Activated CD4-positive, alpha-beta T cell treated with anti-CD3 and anti-CD28 coated beads, Interleukin-2, amount 10 ng/mL, durations not matched to agents 7 days and 5 days (primary cell): ENCODE measurements at regions not wholly inside any gene's neighbourhood (a gene's known extent, or its start where the extent isn't known, plus 50 kb on each side); places are given as distances from the start of the nearest gene placed in this dataset.

Experiments used
- CTCF ChIA-PET: fragments of 350-600 bp; sonication (Branson Sonifier 250); formaldehyde crosslinking; loops from one replicate; lab custom pipeline; 2021; ENCODE audit warnings: antibody characterized with exemption; lab: Charles Lee
- POLR2A ChIA-PET: fragments of 350-600 bp; sonication (Branson Sonifier 250); formaldehyde crosslinking; loops from one replicate; lab custom pipeline; 2021; ENCODE audit warnings: antibody characterized with exemption; lab: Charles Lee
- DNase-seq: peaks from one replicate; pipeline ENCODE4 v3.0.0-alpha.2; 2020
- H3K27ac Mint-ChIP-seq: one replicate; pipeline ENCODE4 v1.8.0; 2021; ENCODE audit warnings: mild to moderate bottlenecking, moderate library complexity, mixed read lengths
- H3K27me3 Mint-ChIP-seq: one replicate; pipeline ENCODE4 v1.8.0; 2021; ENCODE audit warnings: mixed read lengths
- H3K36me3 Mint-ChIP-seq: one replicate; pipeline ENCODE4 v1.8.0; 2021; ENCODE audit warnings: low read depth, mixed read lengths
- H3K4me1 Mint-ChIP-seq: one replicate; pipeline ENCODE4 v1.8.0; 2021; ENCODE audit warnings: mixed read lengths
- H3K4me3 Mint-ChIP-seq: one replicate; pipeline ENCODE4 v1.8.0; 2021; ENCODE audit warnings: mild to moderate bottlenecking, moderate library complexity, mixed read lengths
- H3K9me3 Mint-ChIP-seq: one replicate; pipeline ENCODE4 v1.8.0; 2021; ENCODE audit warnings: mixed read lengths

GRCh38 chr6:22732176-22732970 lies 163.0 kb downstream of the HDGFL1 start:
- DNase-seq: no peak
- Mint-ChIP-seq H3K4me3 (no peak overlapping the region), H3K4me1 (no peaks in the 10 kb centered on the region), H3K36me3 (no peaks in the 10 kb centered on the region), H3K27ac (no peak overlapping the region), H3K9me3 (no peaks in the 10 kb centered on the region), H3K27me3 (no peaks in the 10 kb centered on the region)
- ChIA-PET CTCF (no interaction called here), POLR2A (no interaction called here)

GRCh38 chr6:22736740-22737139 lies 167.4 kb downstream of the HDGFL1 start:
- CTCF ChIA-PET: interaction anchor here (0.6 kb wide), 1 partner anchor 546 kb away, joined by 3 read pairs; no protein-coding TSS in a partner anchor
- Mint-ChIP-seq H3K36me3 (no peaks in the 10 kb centered on the region), H3K4me1 (no peaks in the 10 kb centered on the region), H3K4me3 (no peak overlapping the region), H3K27ac (no peak overlapping the region), H3K9me3 (no peaks in the 10 kb centered on the region), H3K27me3 (no peaks in the 10 kb centered on the region)
- POLR2A ChIA-PET: no interaction called here
- DNase-seq: no peak

GRCh38 chr6:22737331-22737730 lies 168.0 kb downstream of the HDGFL1 start:
- Mint-ChIP-seq H3K4me3 (no peak overlapping the region), H3K36me3 (no peaks in the 10 kb centered on the region), H3K27ac (no peak overlapping the region), H3K27me3 (no peaks in the 10 kb centered on the region), H3K9me3 (no peaks in the 10 kb centered on the region), H3K4me1 (no peaks in the 10 kb centered on the region)
- DNase-seq: no peak
- ChIA-PET POLR2A (no interaction called here), CTCF (interaction anchor here (0.6 kb wide), 1 partner anchor 546 kb away, joined by 3 read pairs; no protein-coding TSS in a partner anchor)

GRCh38 chr6:22738194-22738593 lies 168.8 kb downstream of the HDGFL1 start:
- H3K36me3 Mint-ChIP-seq: no peaks in the 10 kb centered on the region
- no peak overlapping the region for H3K4me3 Mint-ChIP-seq
- no peaks in the 10 kb centered on the region for H3K4me1 Mint-ChIP-seq
- no peak for DNase-seq
- CTCF ChIA-PET: no interaction called here
- no peaks in the 10 kb centered on the region for H3K27me3 Mint-ChIP-seq
- H3K9me3 Mint-ChIP-seq: no peaks in the 10 kb centered on the region
- POLR2A ChIA-PET: no interaction called here
- H3K27ac Mint-ChIP-seq: no peak overlapping the region

DNA sequence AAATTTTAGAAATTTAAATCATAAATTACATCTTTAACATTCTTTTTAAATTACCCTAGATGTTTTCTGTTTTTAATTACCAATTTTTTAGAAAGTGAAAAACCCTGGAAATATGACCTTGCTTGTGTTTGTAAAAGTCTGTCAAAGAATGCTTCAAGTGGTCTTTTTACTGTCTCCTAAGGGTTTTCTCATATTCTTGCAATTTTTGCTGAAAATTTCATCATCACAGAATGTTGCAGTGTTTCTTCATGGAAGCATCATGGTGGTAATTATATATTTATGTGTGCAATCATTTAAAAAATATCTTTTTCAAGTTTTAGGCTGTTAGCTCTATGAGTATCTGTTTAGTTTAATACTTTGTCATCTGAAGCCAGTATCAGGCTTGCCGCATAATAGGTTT lies 178.2 kb downstream of the HDGFL1 start:
- Mint-ChIP-seq H3K36me3 (no peaks in the 10 kb centered on the region), H3K4me3 (no peak overlapping the region), H3K27ac (no peak overlapping the region), H3K4me1 (no peaks in the 10 kb centered on the region), H3K27me3 (no peaks in the 10 kb centered on the region), H3K9me3 (no peaks in the 10 kb centered on the region)
- ChIA-PET POLR2A (no interaction called here), CTCF (no interaction called here)
- no peak for DNase-seq

DNA sequence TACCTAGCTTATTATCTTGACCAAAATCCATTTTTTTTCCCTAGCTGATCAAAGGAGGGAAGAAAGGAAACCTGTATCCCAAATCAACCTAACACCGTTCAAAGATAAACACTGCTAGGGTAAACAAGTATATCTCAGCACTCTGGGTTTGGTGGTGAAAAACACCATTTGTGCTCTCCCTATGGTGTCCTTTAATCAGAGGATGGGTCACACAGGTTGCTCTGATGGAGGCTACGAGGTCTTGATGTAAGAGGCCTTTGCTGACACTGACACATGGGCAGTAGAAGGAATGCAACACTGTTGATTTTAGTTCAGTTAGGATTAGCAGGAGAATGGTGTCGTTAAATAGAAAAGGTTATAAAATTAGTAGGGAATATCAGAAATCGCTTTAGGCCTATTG lies 179.3 kb downstream of the HDGFL1 start:
- no peak for DNase-seq
- no peaks in the 10 kb centered on the region for H3K27me3 Mint-ChIP-seq
- POLR2A ChIA-PET: no interaction called here
- no peak overlapping the region for H3K27ac Mint-ChIP-seq
- CTCF ChIA-PET: no interaction called here
- H3K4me3 Mint-ChIP-seq: no peak overlapping the region
- H3K9me3 Mint-ChIP-seq: no peaks in the 10 kb centered on the region
- no peaks in the 10 kb centered on the region for H3K36me3 Mint-ChIP-seq
- no peaks in the 10 kb centered on the region for H3K4me1 Mint-ChIP-seq

DNA sequence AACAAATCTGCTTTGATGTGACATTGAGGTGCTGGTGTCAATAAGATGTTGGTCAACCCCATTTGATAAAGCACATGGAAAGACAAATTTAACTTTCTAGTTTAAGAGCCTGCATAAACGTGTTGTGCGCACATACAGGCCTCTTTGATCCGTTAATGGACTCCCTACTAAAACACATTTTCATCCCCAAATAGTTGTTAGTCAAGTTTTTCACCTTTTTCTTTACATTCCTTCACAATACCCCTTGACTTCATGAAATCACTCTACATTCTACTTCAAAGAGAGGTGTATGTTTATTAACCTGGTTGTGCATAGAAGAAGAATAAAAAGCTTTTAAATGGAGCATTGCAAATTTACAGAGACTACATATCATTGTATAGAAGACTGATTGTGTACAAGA lies 180.3 kb downstream of the HDGFL1 start:
- no peaks in the 10 kb centered on the region for H3K36me3 Mint-ChIP-seq
- CTCF ChIA-PET: no interaction called here
- no peaks in the 10 kb centered on the region for H3K4me1 Mint-ChIP-seq
- H3K4me3 Mint-ChIP-seq: no peak overlapping the region
- DNase-seq: no peak
- no peaks in the 10 kb centered on the region for H3K9me3 Mint-ChIP-seq
- POLR2A ChIA-PET: no interaction called here
- H3K27ac Mint-ChIP-seq: no peak overlapping the region
- H3K27me3 Mint-ChIP-seq: no peaks in the 10 kb centered on the region

DNA sequence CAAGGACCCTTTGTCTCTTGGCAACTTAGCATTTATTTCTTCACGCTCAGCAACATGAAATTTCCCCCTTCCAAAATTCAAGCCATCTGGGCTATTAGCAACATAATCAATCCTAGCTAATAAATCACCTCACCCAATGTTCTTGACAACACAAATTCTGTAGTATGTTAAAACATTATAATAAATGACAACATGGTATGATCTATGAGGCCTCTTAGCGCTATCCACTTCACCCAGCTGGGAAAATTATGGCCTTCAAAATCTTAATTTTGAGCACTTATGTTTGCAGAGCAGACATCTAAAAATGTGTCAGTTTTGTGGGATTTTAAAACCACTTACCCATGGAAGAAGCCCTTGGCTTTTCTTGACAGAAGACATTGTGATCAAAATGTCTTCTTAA lies 181.9 kb downstream of the HDGFL1 start:
- DNase-seq: no peak

DNA sequence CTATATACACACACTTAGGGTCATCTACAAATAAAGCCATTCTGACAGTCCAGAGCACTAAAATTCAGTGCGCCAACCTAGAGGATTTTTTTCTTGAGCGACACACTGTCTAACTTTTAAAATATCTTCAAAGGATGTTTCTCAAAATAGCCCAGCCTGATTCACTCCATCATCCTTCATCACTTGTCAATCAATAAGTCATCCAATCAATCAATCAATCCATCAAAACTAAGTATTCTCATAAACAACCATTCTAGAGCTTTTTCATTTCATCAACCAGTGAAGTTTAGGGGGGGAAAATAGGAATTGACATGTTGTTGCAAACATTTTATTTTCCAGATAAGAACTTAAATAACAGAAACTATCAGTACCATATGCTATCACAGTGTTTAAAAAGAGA lies 183.2 kb downstream of the HDGFL1 start:
- H3K4me3 Mint-ChIP-seq: no peak overlapping the region
- no peak overlapping the region for H3K27ac Mint-ChIP-seq
- DNase-seq: no peak
- ChIA-PET POLR2A (no interaction called here), CTCF (no interaction called here)
- H3K9me3 Mint-ChIP-seq: no peaks in the 10 kb centered on the region
- H3K4me1 Mint-ChIP-seq: no peaks in the 10 kb centered on the region
- H3K36me3 Mint-ChIP-seq: no peaks in the 10 kb centered on the region
- H3K27me3 Mint-ChIP-seq: no peaks in the 10 kb centered on the region

More for the DNA sequence above, 181.9 kb downstream of the HDGFL1 start:
- ChIA-PET POLR2A (no interaction called here), CTCF (no interaction called here)
- H3K27ac Mint-ChIP-seq: no peak overlapping the region
- no peak overlapping the region for H3K4me3 Mint-ChIP-seq
- H3K36me3 Mint-ChIP-seq: no peaks in the 10 kb centered on the region
- H3K4me1 Mint-ChIP-seq: no peaks in the 10 kb centered on the region
- no peaks in the 10 kb centered on the region for H3K9me3 Mint-ChIP-seq
- H3K27me3 Mint-ChIP-seq: no peaks in the 10 kb centered on the region

DNA sequence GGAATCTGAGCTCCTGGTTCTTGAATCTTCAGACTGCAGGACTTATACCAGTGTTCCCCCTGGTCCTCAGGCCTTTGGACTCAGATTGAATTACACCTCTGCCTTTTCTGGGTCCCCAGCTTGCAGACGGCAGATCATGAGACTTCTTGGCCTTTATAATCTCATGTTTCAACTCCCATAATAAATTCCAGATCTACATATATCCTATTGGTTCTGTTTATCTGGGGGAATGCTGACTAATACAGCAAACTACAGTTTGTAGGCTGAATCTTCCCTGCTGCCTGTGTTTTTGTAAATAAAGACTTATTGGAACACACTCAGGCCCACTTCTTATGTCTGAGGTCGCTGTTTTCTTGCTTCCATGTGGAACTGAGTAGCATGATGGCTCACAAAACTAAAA lies 184.7 kb downstream of the HDGFL1 start:
- POLR2A ChIA-PET: no interaction called here
- no peak overlapping the region for H3K4me3 Mint-ChIP-seq
- no peaks in the 10 kb centered on the region for H3K36me3 Mint-ChIP-seq
- no peaks in the 10 kb centered on the region for H3K9me3 Mint-ChIP-seq
- no peak for DNase-seq
- CTCF ChIA-PET: no interaction called here
- H3K27me3 Mint-ChIP-seq: no peaks in the 10 kb centered on the region
- H3K4me1 Mint-ChIP-seq: no peaks in the 10 kb centered on the region
- H3K27ac Mint-ChIP-seq: no peak overlapping the region

- ChIA-PET CTCF (no interaction called here), POLR2A (no interaction called here)
- no peaks in the 10 kb centered on the region for H3K9me3 Mint-ChIP-seq
- H3K27me3 Mint-ChIP-seq: no peaks in the 10 kb centered on the region
- no peaks in the 10 kb centered on the region for H3K36me3 Mint-ChIP-seq
- H3K4me1 Mint-ChIP-seq: no peaks in the 10 kb centered on the region
- no peak for DNase-seq
- no peak overlapping the region for H3K4me3 Mint-ChIP-seq
- no peak overlapping the region for H3K27ac Mint-ChIP-seq
Measured at GRCh38 chr6:22755605-22756004, 186.2 kb downstream of the HDGFL1 start.

- no peak overlapping the region for H3K4me3 Mint-ChIP-seq
- no peaks in the 10 kb centered on the region for H3K27me3 Mint-ChIP-seq
- ChIA-PET CTCF (no interaction called here), POLR2A (no interaction called here)
- H3K9me3 Mint-ChIP-seq: no peaks in the 10 kb centered on the region
- H3K36me3 Mint-ChIP-seq: no peaks in the 10 kb centered on the region
- DNase-seq: no peak
- no peaks in the 10 kb centered on the region for H3K4me1 Mint-ChIP-seq
- no peak overlapping the region for H3K27ac Mint-ChIP-seq
Measured at GRCh38 chr6:22756365-22756764, 187.0 kb downstream of the HDGFL1 start.

DNA sequence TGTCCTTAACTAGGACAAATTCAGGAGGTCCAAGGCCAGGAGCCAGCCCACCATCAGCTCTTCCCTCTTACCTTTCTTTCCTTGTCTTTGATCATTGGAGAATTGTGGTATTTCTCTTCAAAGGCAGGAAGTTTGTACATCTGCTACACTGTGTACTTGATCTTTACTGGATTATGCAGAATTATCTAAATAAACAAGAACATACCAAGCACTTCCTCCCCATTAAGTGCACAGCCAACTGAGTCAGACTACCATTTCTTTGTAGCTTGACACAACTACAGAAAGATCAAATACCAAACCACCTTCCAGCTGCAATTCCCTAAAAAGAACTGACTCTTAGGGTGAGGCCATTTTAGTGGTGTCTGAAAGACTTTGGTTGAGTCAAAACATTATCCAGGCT lies 195.1 kb downstream of the HDGFL1 start:
- ChIA-PET POLR2A (no interaction called here), CTCF (no interaction called here)
- DNase-seq: no peak
- H3K27me3 Mint-ChIP-seq: no peaks in the 10 kb centered on the region
- no peaks in the 10 kb centered on the region for H3K4me1 Mint-ChIP-seq
- H3K27ac Mint-ChIP-seq: no peak overlapping the region
- no peak overlapping the region for H3K4me3 Mint-ChIP-seq
- H3K9me3 Mint-ChIP-seq: peaks cover 3% of the 10 kb centered on the region
- no peaks in the 10 kb centered on the region for H3K36me3 Mint-ChIP-seq

DNA sequence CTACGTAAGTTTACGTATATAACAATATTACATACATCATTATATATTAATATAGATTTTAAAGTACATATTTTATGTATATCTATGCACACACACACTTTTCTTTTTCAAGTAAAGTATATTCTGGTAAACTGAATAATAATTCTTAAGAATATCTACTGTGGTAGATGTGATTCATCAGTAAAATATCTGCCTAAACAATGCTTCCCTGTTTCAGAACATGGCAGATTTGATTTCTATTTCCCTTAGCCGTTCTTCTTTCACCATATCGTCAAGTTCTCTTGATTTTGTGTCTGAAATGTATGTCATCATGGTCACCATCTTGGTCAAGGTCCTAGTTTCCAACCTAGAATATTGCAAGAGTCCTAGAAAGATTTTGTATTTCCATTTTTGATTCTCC lies 195.6 kb downstream of the HDGFL1 start:
- no peak for DNase-seq
- Mint-ChIP-seq H3K36me3 (no peaks in the 10 kb centered on the region), H3K9me3 (peaks cover 3% of the 10 kb centered on the region), H3K27me3 (no peaks in the 10 kb centered on the region), H3K4me1 (no peaks in the 10 kb centered on the region), H3K27ac (no peak overlapping the region), H3K4me3 (no peak overlapping the region)
- ChIA-PET POLR2A (no interaction called here), CTCF (no interaction called here)
